GM12873 (cell line): ENCODE measurements at regions not wholly inside any gene's neighbourhood (a gene's known extent, or its start where the extent isn't known, plus 50 kb on each side); places are given as distances from the start of the nearest gene placed in this dataset.

Experiments
- CTCF ChIP-seq: IDR thresholded peaks from 2 replicates; pipeline ENCODE4 v1.5.1; 2012; ENCODE audit warnings: low read depth, mild to moderate bottlenecking, moderate library complexity, low read length, control low read depth; ENCODE audit not compliant: insufficient read depth; ENCODE audit errors: missing control alignments

GRCh38 chr7:10657201-10657600 is 316.5 kb upstream of the PHF14 start:
- TF ChIP-seq CTCF, result no peak

GRCh38 chr7:10657837-10658236 is 315.8 kb upstream of the PHF14 start:
- no peak for TF ChIP-seq CTCF

- no peak for TF ChIP-seq CTCF
Observed at GRCh38 chr7:10662491-10662890, 311.2 kb upstream of the PHF14 start.

GRCh38 chr7:10662982-10663884 is 310.4 kb upstream of the PHF14 start:
- TF ChIP-seq CTCF, result no peak

- no peak for TF ChIP-seq CTCF
Observed at GRCh38 chr7:10672186-10672585, 301.5 kb upstream of the PHF14 start.

GRCh38 chr7:10677211-10677610 is 296.5 kb upstream of the PHF14 start:
- no peak for TF ChIP-seq CTCF

- no peak for TF ChIP-seq CTCF
Observed at GRCh38 chr7:10677668-10678232, 295.9 kb upstream of the PHF14 start.
